Superior temporal gyrus (tissue), 1 donor: ENCODE measurements at regions not wholly inside any gene's neighbourhood (a gene's known extent, or its start where the extent isn't known, plus 50 kb on each side); places are given as distances from the start of the nearest gene placed in this dataset.

Experiments used
- DNase-seq: peaks from one replicate; pipeline ENCODE4 v3.0.0-alpha.2; 2016; ENCODE audit errors: extremely low spot score

DNA sequence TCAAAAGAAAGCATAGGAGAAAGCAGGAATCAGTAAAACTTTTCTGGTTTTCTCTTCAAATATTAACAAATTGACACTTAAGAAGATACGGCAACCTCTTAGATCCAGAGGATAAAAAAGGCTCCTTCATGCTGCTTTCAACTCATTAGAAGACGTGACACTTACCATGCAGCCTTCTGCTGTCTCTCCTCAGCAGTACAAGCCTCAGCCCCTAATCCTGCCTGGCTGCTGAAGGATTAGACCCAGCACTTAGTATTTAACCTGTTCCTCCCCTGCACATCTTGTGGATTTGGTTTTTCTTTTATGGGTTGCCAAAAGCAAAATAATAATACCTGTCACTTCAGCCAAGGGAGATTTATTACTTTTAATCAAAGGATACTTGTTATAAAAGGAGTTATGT lies 108.4 kb downstream of the LYZL1 start:
- no peak for DNase-seq

DNA sequence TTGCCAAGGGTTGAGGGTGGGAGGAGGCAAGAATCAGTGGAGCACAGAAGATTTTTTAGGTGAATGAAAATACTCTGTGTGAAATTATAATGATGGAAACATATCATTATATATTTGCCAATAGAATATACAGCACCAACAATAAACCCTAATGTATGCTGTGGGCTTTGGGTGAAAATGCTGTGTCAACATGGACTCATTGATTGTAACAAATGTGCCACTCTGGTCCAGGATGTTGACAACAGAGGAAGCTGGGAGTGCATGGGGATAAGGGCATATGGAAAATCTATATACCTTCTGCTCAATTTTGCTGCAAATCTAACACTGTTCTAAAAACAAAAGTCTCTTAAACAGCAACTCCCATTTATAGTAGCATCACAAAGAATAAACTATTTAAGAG lies 114.3 kb downstream of the LYZL1 start:
- DNase-seq, result no peak

DNA sequence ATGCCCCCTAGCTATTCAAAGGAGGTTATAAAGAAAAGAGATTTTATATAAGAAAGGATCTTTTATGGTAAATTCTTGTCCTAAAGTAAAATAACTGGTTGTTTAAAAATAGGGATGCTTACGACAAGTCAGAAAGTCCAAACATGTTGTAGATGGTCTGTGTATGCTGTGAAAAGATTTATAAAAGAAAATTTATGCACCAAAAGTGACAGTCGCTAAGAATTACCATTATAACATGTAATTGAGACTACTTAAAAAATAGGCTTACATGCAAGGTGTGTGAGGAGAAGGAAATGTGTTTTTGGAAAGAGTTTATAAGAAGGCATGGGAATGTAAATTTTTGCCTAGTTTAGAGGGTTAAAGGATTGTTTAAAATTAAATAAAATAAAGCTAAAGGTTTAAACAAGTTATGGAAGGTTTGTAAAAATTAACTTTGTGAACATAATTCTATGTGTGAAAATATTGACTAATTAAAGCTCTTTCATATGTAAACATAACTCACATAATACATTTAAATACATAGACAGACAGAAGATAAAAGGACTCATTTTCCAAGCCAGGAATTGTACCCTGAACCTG lies 118.5 kb downstream of the LYZL1 start:
- DNase-seq, result no peak
